GF-D8 (cell line): ENCODE measurements at regions not wholly inside any gene's neighbourhood (a gene's known extent, or its start where the extent isn't known, plus 50 kb on each side); places are given as distances from the start of the nearest gene placed in this dataset.
"Not testable (repeated sequence)": the region's sequence is repeated elsewhere in the genome, so short reads cannot be mapped to it uniquely, and the experiment has no call there.

Source experiments
- DNase-seq: peaks from one replicate; lab custom pipeline; 2025; lab: John Stamatoyannopoulos, UW

GRCh38 chr3:70738291-70738681, 425.8 kb upstream of the MDFIC2 start:
- DNase-seq: no peak

DNA sequence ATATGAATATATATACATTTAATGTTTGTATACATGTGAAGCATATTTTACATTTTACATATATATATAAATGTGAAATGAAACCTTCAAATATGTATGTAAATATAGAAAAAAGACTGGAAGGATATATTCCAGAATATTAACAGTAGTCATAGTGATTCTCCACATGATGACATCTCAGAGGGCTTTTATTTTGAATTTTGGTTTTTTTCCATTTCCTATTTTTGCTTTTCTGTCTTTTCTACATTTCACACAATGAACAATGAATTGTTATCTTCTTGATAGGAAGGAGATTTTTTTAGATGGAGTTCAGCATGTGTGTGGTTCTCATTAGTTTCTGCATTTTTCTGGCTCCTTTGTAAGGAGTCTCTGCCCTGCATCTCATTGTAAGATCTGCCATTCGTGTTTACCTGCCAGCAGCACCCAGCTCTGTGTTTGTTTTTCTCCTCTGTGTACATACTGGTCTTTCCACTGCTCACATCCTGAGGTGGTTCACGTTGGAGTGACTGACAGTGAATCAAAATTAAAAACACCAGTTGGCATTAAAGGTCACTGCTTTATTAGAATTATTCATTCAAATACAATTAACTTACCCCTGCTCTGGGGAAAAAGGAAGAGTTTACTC, 425.3 kb upstream of the MDFIC2 start:
- no peak for DNase-seq

DNA sequence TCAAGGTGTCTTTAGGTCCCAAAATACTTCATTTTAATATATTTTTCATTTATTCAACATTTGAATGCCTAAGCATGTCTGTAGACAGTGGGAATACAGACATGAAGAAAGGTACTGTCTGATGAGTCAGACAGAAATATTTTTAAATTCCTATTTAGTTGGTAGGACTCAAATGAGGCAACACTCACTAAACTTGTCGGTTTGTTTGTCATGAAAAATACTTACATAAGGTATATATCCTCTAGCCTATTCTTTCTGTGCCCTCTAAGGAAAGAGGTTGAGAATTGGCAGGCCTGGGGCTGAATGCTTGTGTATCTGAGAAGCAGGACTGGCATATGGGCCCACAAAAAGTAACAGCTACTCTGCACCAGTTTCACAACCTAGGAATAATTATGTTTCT, 423.6 kb upstream of the MDFIC2 start:
- DNase-seq: no peak

- DNase-seq: no peak
These were observed 422.3 kb upstream of the MDFIC2 start for GRCh38 chr3:70734756-70735155.

GRCh38 chr3:70731046-70731445, 418.6 kb upstream of the MDFIC2 start:
- DNase-seq: no peak

DNA sequence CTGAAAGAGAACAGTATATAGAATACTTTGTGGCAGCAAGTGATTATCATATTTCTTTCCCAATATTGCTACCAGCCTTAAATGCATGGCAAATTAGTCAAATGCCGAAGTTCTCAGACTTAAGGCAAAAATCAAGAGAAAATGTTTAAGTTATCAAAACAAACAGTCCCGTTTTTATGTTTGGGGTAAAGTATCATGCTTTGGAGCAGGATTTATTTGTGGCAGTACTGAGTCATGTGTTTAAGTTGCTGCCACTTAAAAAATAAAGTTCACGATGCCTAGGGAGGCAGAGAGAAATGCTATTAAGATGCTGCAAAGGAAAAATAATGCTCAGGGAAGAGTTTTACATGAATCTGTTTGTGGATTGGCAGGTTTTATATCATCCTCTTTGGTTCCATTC, 417.4 kb upstream of the MDFIC2 start:
- no peak for DNase-seq

DNA sequence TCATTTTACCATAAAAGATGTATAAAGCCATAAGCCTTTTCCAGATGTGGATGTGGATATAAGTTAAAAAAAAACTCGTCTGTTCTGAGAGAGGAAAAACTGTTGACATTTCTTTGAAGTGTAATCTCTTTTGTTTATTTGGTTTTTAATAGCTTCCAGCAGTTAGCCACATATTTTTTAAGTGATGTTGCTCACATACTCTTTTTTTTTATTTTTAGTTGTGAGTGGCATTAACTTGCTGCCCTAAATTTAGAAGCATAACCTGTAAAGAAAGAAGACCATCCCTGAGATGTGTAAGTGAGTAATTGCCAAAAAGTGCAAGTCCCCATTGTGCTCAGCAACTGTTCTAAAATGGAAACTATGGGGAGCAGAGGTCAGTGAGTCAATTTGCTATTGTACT, 415.9 kb upstream of the MDFIC2 start:
- DNase-seq: no peak

DNA sequence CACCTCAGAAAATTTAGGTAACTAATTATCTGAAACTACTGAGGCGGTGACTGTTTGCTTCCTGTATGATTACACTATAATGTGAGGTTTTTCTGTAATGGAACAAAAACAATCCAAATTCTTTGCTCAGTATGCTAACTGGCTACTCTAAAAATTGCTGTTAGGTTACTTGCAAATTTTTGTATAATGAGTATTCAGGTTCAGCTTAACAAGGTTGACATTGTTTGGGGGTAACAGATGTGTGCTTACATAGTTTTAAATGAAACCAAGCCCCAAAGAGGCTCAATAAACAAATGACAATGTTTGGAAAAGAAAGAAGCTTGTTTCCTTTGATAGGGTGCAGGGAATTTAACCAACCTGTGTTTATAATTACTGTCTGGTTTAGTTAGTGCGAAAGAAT, 414.5 kb upstream of the MDFIC2 start:
- no peak for DNase-seq

GRCh38 chr3:70726096-70726938, 413.9 kb upstream of the MDFIC2 start:
- DNase-seq: no peak

GRCh38 chr3:70722018-70722417, 409.6 kb upstream of the MDFIC2 start:
- DNase-seq: no peak

GRCh38 chr3:70716832-70717231, 404.4 kb upstream of the MDFIC2 start:
- no peak for DNase-seq

- no peak for DNase-seq
These were observed 400.1 kb upstream of the MDFIC2 start for GRCh38 chr3:70712449-70713082.

- no peak for DNase-seq
These were observed 391.1 kb upstream of the MDFIC2 start for GRCh38 chr3:70703305-70704102.

DNA sequence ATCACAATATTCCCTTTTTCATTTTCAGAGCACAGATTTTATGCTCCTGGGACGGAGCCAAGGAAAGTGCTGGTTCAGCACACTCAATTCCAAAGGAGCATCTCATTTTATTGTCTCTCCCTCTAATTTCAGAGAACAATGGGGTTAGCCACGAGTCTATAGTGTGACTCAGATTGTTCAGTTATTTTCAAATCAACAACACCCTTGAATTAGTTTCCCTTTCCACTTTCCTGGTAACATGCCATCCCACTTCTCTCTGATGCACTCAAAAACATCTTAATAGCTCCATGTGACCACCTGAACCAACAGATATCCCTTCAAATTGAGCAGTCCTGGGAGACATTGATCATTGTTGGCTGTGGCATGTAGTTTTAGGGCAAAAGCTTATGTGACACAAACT, 389.7 kb upstream of the MDFIC2 start:
- DNase-seq: no peak

- DNase-seq: no peak
These were observed 372.3 kb upstream of the MDFIC2 start for GRCh38 chr3:70684701-70685100.

DNA sequence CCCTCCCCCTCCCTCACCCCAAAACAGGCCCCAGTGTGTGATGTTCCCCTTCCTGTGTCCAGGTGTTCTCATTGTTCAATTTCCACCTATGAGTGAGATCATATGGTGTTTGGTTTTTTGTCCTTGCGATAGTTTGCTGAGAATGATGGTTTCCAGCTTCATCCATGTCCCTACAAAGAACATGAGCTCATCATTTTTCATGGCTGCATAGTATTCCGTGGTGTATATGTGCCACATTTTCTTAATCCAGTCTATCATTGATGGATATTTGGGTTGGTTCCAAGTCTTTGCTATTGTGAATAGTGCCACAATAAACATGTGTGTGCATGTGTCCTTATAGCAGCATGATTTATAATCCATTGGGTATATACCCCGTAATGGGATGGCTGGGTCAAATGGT, 363.4 kb upstream of the MDFIC2 start:
- DNase-seq: not testable (repeated sequence)

GRCh38 chr3:70658513-70659310, 346.3 kb upstream of the MDFIC2 start:
- DNase-seq: no peak

- no peak for DNase-seq
These were observed 345.0 kb upstream of the MDFIC2 start for GRCh38 chr3:70657454-70657853.

DNA sequence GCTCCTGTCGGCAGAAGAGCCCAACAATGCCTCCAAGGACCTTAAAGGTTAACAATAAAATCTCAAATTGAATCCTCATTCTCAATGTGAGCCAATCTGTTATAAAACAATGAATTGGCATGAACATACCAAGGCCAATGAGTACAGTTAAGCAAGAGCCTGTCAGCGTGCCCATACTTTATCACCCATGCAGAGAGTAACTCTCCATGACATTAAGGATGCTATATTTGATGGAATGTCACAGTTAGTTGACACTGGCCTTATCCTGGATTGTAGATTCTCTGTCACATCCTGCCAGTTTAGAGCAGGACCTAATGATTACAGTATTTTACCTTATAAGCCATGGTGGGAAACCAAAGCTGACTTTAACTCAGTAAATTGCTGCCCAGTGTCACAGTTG, 335.4 kb upstream of the MDFIC2 start:
- no peak for DNase-seq

DNA sequence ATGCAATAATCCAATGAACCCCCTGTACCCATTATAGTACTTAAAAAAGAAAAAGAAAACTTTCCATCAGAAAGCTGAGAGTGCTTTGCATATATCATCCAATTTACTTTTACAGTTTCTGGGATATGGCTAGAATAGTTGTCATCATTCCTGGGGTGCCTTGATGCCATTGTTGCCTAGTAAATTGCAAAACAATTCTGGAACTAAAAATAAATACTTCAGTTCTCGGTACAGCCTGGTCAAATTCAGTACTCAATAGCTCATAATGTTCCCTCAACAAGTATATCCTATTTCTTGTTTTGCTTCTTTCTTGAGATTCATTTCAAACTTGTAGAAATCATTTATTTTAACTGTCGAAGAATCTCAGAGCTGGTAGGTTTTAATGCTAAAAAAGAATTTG, 334.7 kb upstream of the MDFIC2 start:
- DNase-seq: no peak

- DNase-seq: no peak
These were observed 334.2 kb upstream of the MDFIC2 start for GRCh38 chr3:70646635-70647034.

DNA sequence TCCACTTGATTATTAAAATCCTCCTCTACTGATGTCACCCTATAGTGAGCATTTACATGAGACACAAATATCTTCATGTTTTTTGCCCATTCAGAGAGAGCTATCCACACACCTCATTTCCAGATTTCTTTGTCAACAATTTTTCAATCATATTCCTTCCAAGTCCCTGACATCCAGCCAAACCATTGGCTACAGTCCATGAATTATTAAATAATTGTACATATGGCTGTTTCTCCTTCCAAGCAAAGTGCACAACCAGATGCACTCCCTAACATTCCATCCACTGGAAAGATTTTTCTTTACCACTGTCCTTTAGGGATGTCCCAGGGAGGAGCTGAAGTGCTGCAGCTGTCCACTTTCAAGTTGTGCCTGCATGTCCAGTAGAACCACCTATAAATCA, 328.0 kb upstream of the MDFIC2 start:
- no peak for DNase-seq
